HepG2 (cell line): ENCODE measurements at regions not wholly inside any gene's neighbourhood (a gene's known extent, or its start where the extent isn't known, plus 50 kb on each side); places are given as distances from the start of the nearest gene placed in this dataset.

Experiments
- ATAC-seq: fragments of 200-7000 bp; cut with Tn5 transposase; 3 replicates; pipeline ENCODE4 v1.9.1; 2020; ENCODE audit warnings: mild to moderate bottlenecking, moderate library complexity
- BruUV-seq: library from RNA; stranded (reverse); fragments of 400-500 nt; replicated peaks from 2 replicates; lab custom pipeline; 2021; lab: Mats Ljungman, UMichigan
- CTCF ChIA-PET: fragments of 300-600 bp; formaldehyde crosslinking; extraction: SDS; loops from one replicate; lab custom pipeline; 2021; ENCODE audit warnings: low total read pairs, inconsistent platforms, low intra/inter-chr PET ratio; lab: Yijun Ruan, JAX
- POLR2A ChIA-PET: fragments of 350-600 bp; sonication (Branson Sonifier 250); formaldehyde crosslinking; loops from one replicate; lab custom pipeline; 2020; ENCODE audit warnings: antibody characterized with exemption, inconsistent platforms; lab: Yijun Ruan, JAX
- DNase-seq: peaks from one replicate; pipeline ENCODE4 v3.0.0-alpha.2; 2015; ENCODE audit warnings: low spot score
- FAIRE-seq: peaks from 3 replicates; lab custom pipeline; 2011; peaks lifted over from hg19 to GRCh38; lab: Jason Lieb, UNC
- H2AFZ ChIP-seq: one replicate; pipeline ENCODE4 v1.6.1; 2011; ENCODE audit warnings: low read length, inconsistent platforms
- H3K27ac ChIP-seq: fragments of 300-600 bp; 3 replicates; pipeline ENCODE4 v1.8.0; 2011; ENCODE audit warnings: mixed run types, mild to moderate bottlenecking, mixed read lengths, low read length, inconsistent platforms; ENCODE audit not compliant: insufficient read depth; ENCODE audit errors: extremely low read length
- H3K27me3 ChIP-seq, 2 experiments: fragments of 200-600 bp in 1 of 2; 2 replicates in 1 of 2; 3 replicates in 1 of 2; pipeline versions ENCODE4 v1.6.0 to v1.8.0; 2011; ENCODE audit warnings: low read length in 2 of 2, mild to moderate bottlenecking in 2 of 2, moderate library complexity in 2 of 2, inconsistent platforms in 1 of 2; ENCODE audit not compliant: insufficient read depth in 2 of 2, control insufficient read depth in 1 of 2
- H3K36me3 ChIP-seq, 2 experiments: fragments of 200-600 bp in 1 of 2; replicated peaks in 1 of 2; 2 replicates in 1 of 2; 3 replicates in 1 of 2; pipeline versions ENCODE4 v1.5.1 to v1.8.0; 2011; ENCODE audit warnings: low read length in 2 of 2, inconsistent platforms in 1 of 2; ENCODE audit not compliant: insufficient read depth in 2 of 2, control insufficient read depth in 1 of 2
- H3K4me1 ChIP-seq: 2 replicates; pipeline ENCODE4 v1.5.1; 2012; ENCODE audit warnings: low read length, inconsistent platforms; ENCODE audit not compliant: insufficient read depth
- H3K4me2 ChIP-seq: 2 replicates; pipeline ENCODE4 v1.6.0; 2011; ENCODE audit warnings: low read depth, low read length, inconsistent platforms
- H3K4me3 ChIP-seq, 3 experiments: fragments of 200-600 bp in 1 of 3; sonication (generic), shearing (Covaris generic) in 1 of 3; replicated peaks in 1 of 3; 2 replicates each; pipeline ENCODE4 v1.5.1; 2011 to 2016; ENCODE audit warnings: low read length in 3 of 3, inconsistent platforms in 2 of 3, low read depth in 2 of 3, mild to moderate bottlenecking in 2 of 3, control low read depth in 1 of 3, mixed read lengths in 1 of 3; ENCODE audit not compliant: insufficient read depth in 1 of 3
- H3K79me2 ChIP-seq: one replicate; pipeline ENCODE4 v1.6.1; 2011; ENCODE audit warnings: low read length, inconsistent platforms; ENCODE audit not compliant: insufficient read depth
- H3K9ac ChIP-seq: 2 replicates; pipeline ENCODE4 v1.6.0; 2011; ENCODE audit warnings: mild to moderate bottlenecking, low read depth, low read length, inconsistent platforms; ENCODE audit not compliant: insufficient read depth
- H3K9me3 ChIP-seq: 2 replicates; pipeline ENCODE4 v1.5.1; 2012; ENCODE audit warnings: mild to moderate bottlenecking, low read length
- H4K20me1 ChIP-seq: 2 replicates; pipeline ENCODE4 v1.6.0; 2011; ENCODE audit warnings: inconsistent platforms, mild to moderate bottlenecking, low read length, moderate library complexity; ENCODE audit not compliant: insufficient read depth
- CREBL2 ChIP-seq: sonication (generic); formaldehyde crosslinking; IDR thresholded peaks from 2 replicates; pipeline ENCODE4 v1.8.1; 2023; ENCODE audit warnings: missing genetic modification reagents, mild to moderate bottlenecking, borderline replicate concordance
- HOMEZ ChIP-seq: IDR thresholded peaks from 2 replicates; pipeline ENCODE4 v1.6.1; 2016; ENCODE audit warnings: low read depth
- KAT2B ChIP-seq: fragments of 150-350 bp; IDR thresholded peaks from 2 replicates; pipeline ENCODE4 v1.6.1; 2014; ENCODE audit warnings: low read depth, low read length, borderline replicate concordance
- SRY ChIP-seq: sonication (generic); formaldehyde crosslinking; IDR thresholded peaks from 2 replicates; pipeline ENCODE4 v1.8.0; 2022; ENCODE audit warnings: mild to moderate bottlenecking, missing genetic modification reagents
- TBL1XR1 ChIP-seq: fragments of 150-350 bp; IDR thresholded peaks from 2 replicates; pipeline ENCODE4 v1.6.1; 2014; ENCODE audit warnings: borderline replicate concordance, low read length; ENCODE audit not compliant: partially characterized antibody
- ZFP82 ChIP-seq: sonication (generic); formaldehyde crosslinking; IDR thresholded peaks from 2 replicates; pipeline ENCODE4 v1.5.1; 2020; ENCODE audit warnings: mild to moderate bottlenecking, missing genetic modification reagents, borderline replicate concordance
- ZNF296 ChIP-seq: sonication (generic); formaldehyde crosslinking; conservative IDR thresholded peaks from 2 replicates; pipeline ENCODE4 v1.5.0; 2020; ENCODE audit warnings: mild to moderate bottlenecking, missing genetic modification reagents
- ZNF570 ChIP-seq: sonication (generic); formaldehyde crosslinking; IDR thresholded peaks from 2 replicates; pipeline ENCODE4 v1.4.0; 2020; ENCODE audit warnings: mild to moderate bottlenecking, missing genetic modification reagents, borderline replicate concordance
- ZNF598 ChIP-seq: sonication (generic); formaldehyde crosslinking; IDR thresholded peaks from 2 replicates; pipeline ENCODE4 v1.5.1; 2020; ENCODE audit warnings: mild to moderate bottlenecking, missing genetic modification reagents, borderline replicate concordance
- ZNF639 ChIP-seq: conservative IDR thresholded peaks from 2 replicates; pipeline ENCODE4 v1.6.1; 2018; ENCODE audit warnings: missing genetic modification reagents
- ZNF816 ChIP-seq: sonication (generic); formaldehyde crosslinking; IDR thresholded peaks from 2 replicates; pipeline ENCODE4 v1.8.0; 2022; ENCODE audit warnings: missing genetic modification reagents, mild to moderate bottlenecking, borderline replicate concordance
- WGBS: methylation state at CpG from one replicate; pipeline ENCODE4 v1.1.6; 2017; ENCODE audit warnings: low lambda C conversion rate; 5-methylcytosine and 5-hydroxymethylcytosine counted together
- in situ Hi-C: cut with HindIII; loops from 2 replicates; pipeline ENCODE4 v1.10.0; 2017; ENCODE audit warnings: low pct_unique_long_range_greater_than_20kb; ENCODE audit not compliant: extremely low pct_ligation_motif_present
- intact Hi-C: fragments of 100-400 bp; cut with micrococcal nuclease; formaldehyde crosslinking; loops from one replicate; pipeline ENCODE4 v1.10.0; 2022; ENCODE audit not compliant: unreplicated experiment
- TF ChIP-seq, protein P1 (sequence below): sonication (generic); formaldehyde crosslinking; IDR thresholded peaks from 2 replicates; pipeline ENCODE4 v1.5.1; 2020; ENCODE audit warnings: missing genetic modification reagents, mild to moderate bottlenecking, borderline replicate concordance
- TF ChIP-seq, protein P2 (sequence below): sonication (generic); formaldehyde crosslinking; IDR thresholded peaks from 2 replicates; pipeline ENCODE4 v1.5.0; 2020; ENCODE audit warnings: mild to moderate bottlenecking, missing genetic modification reagents

DNA sequence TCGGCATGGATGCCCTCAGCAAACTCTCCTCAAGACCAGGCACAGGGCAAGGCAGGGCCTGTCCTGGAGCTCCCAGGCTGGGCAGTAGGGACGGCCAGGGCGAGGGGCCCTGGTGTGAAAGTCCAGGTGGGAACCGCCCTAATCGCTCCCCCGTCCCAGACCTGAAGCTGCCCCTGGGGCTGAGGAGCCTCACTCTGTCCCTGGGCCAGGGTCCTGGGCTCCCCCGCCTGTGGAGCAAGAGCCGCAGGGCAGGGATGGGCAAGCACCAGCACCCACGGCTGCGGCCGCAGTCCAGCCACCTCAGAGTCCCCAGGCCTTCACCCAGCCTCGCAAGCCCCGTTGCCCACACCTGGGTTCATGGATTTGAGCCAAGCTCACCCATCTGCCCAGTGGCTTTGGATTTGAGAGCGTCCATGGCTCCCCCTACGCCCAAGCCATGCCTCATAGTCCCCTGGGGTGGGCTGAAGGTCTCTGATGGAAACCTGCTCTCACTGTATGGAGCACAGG, 102.4 kb upstream of the C14orf180 start:
- Histone ChIP-seq H2AFZ (no peak overlapping the region), H3K9ac (no peak overlapping the region), H3K4me3 (no peak overlapping the region), H3K79me2 (no peaks in the 10 kb centered on the region), H3K9me3 (no peaks in the 10 kb centered on the region; the same call in 1 of the 2 replicates), H4K20me1 (no peaks in the 10 kb centered on the region), H3K4me2 (no peak overlapping the region), H3K4me1 (no peaks in the 10 kb centered on the region), H3K36me3 (no peaks in the 10 kb centered on the region), H3K27me3 (peaks cover 4 to 69% of the 10 kb centered on the region in 2 experiments), H3K27ac (no peak overlapping the region)
- in situ Hi-C loops (no loop called here), intact Hi-C loops (no loop called here)
- BruUV-seq, result no TSS peak
- FAIRE-seq (no peak), DNase-seq (no peak), ATAC-seq (no peak)
- POLR2A ChIA-PET, result no interaction called here
- CTCF ChIA-PET, result no interaction called here
- 3% methylated on average over 7 of the region's 15 CpGs for WGBS
- TF ChIP-seq CREBL2 (no peak), HOMEZ (CRISPR knock-in tag) (no peak), ZNF639 (CRISPR knock-in tag) (no peak), SRY (CRISPR knock-in tag) (no peak), ZNF816 (CRISPR knock-in tag) (no peak), TBL1XR1 (no peak), ZNF570 (CRISPR knock-in tag) (no peak), ZNF598 (CRISPR knock-in tag) (no peak), KAT2B (no peak), ZFP82 (CRISPR knock-in tag) (no peak), ZNF296 (CRISPR knock-in tag) (no peak)
- TF ChIP-seq, protein P1, sequence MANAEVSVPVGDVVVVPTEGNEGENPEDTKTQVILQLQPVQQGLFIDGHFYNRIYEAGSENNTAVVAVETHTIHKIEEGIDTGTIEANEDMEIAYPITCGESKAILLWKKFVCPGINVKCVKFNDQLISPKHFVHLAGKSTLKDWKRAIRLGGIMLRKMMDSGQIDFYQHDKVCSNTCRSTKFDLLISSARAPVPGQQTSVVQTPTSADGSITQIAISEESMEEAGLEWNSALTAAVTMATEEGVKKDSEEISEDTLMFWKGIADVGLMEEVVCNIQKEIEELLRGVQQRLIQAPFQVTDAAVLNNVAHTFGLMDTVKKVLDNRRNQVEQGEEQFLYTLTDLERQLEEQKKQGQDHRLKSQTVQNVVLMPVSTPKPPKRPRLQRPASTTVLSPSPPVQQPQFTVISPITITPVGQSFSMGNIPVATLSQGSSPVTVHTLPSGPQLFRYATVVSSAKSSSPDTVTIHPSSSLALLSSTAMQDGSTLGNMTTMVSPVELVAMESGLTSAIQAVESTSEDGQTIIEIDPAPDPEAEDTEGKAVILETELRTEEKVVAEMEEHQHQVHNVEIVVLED, result no peak
- TF ChIP-seq, protein P2, sequence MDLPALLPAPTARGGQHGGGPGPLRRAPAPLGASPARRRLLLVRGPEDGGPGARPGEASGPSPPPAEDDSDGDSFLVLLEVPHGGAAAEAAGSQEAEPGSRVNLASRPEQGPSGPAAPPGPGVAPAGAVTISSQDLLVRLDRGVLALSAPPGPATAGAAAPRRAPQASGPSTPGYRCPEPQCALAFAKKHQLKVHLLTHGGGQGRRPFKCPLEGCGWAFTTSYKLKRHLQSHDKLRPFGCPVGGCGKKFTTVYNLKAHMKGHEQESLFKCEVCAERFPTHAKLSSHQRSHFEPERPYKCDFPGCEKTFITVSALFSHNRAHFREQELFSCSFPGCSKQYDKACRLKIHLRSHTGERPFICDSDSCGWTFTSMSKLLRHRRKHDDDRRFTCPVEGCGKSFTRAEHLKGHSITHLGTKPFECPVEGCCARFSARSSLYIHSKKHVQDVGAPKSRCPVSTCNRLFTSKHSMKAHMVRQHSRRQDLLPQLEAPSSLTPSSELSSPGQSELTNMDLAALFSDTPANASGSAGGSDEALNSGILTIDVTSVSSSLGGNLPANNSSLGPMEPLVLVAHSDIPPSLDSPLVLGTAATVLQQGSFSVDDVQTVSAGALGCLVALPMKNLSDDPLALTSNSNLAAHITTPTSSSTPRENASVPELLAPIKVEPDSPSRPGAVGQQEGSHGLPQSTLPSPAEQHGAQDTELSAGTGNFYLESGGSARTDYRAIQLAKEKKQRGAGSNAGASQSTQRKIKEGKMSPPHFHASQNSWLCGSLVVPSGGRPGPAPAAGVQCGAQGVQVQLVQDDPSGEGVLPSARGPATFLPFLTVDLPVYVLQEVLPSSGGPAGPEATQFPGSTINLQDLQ (CRISPR knock-in tag), result no peak
